Suprapubic skin (tissue), 4 donors: ENCODE measurements at regions not wholly inside any gene's neighbourhood (a gene's known extent, or its start where the extent isn't known, plus 50 kb on each side); places are given as distances from the start of the nearest gene placed in this dataset.

Experiments used
- DNase-seq, 2 donors: peaks; one replicate each; pipeline ENCODE4 v3.0.0-alpha.2; 2019; ENCODE audit warnings: low spot score in 2 of 2
- H3K27ac ChIP-seq: fragments of 200-600 bp; sonication (generic); one replicate; pipeline ENCODE4 v1.5.1; 2019
- H3K27me3 ChIP-seq: fragments of 200-600 bp; sonication (generic); one replicate; pipeline ENCODE4 v1.5.1; 2019
- H3K36me3 ChIP-seq: fragments of 200-600 bp; sonication (generic); one replicate; pipeline ENCODE4 v1.5.1; 2019
- H3K4me1 ChIP-seq: fragments of 200-600 bp; sonication (generic); one replicate; pipeline ENCODE4 v1.5.1; 2019
- H3K4me3 ChIP-seq: fragments of 200-600 bp; sonication (generic); one replicate; pipeline ENCODE4 v1.5.1; 2019; ENCODE audit warnings: mild to moderate bottlenecking
- H3K9me3 ChIP-seq: fragments of 200-600 bp; sonication (generic); one replicate; pipeline ENCODE4 v1.5.1; 2019
- CTCF ChIP-seq, 2 donors: fragments of 200-600 bp in 1 of 2; fragments of 450-650 bp in 1 of 2; sonication (generic) in 1 of 2; IDR thresholded peaks; one replicate each; pipeline ENCODE4 v1.5.1; 2016 to 2019; ENCODE audit warnings: antibody characterized with exemption in 2 of 2, mild to moderate bottlenecking in 1 of 2, moderate library complexity in 1 of 2
- EP300 ChIP-seq: sonication (generic); formaldehyde crosslinking; IDR thresholded peaks from one replicate; pipeline ENCODE4 v1.6.1; 2017; ENCODE audit warnings: antibody characterized with exemption
- POLR2A ChIP-seq, 2 donors: fragments of 450-650 bp; IDR thresholded peaks; one replicate each; pipeline ENCODE4 v1.6.1; 2017; ENCODE audit warnings: antibody characterized with exemption in 2 of 2, mild to moderate bottlenecking in 2 of 2, moderate library complexity in 2 of 2
- POLR2AphosphoS5 ChIP-seq, 3 donors: sonication (generic); formaldehyde crosslinking; IDR thresholded peaks; one replicate each; pipeline ENCODE4 v1.6.1; 2017; ENCODE audit warnings: antibody characterized with exemption in 3 of 3
- WGBS: methylation state at CpG from one replicate; pipeline ENCODE4 v1.1.5; 2018; 5-methylcytosine and 5-hydroxymethylcytosine counted together

GRCh38 chr1:229986737-229987337 is 80.2 kb upstream of the GALNT2 start:
- no peaks in the 10 kb centered on the region for H3K36me3 ChIP-seq
- WGBS = 51% methylated on average over 3 of the region's 3 CpGs
- peaks cover 4% of the 10 kb centered on the region for H3K4me1 ChIP-seq
- peaks cover 3% of the 10 kb centered on the region for H3K27me3 ChIP-seq
- no peak overlapping the region for H3K27ac ChIP-seq
- DNase-seq = no peak
- H3K9me3 ChIP-seq = no peaks in the 10 kb centered on the region
- no peak overlapping the region for H3K4me3 ChIP-seq
- TF ChIP-seq POLR2A (IDR thresholded peaks at IDR 0.05) (no peak), POLR2AphosphoS5 (IDR thresholded peaks at IDR 0.05) (no peak), CTCF (IDR thresholded peaks at IDR 0.05) (no peak), EP300 (no peak)

- H3K9me3 ChIP-seq = no peaks in the 10 kb centered on the region
- H3K27me3 ChIP-seq = peaks cover 3% of the 10 kb centered on the region
- WGBS = 73% methylated on average over 6 of the region's 6 CpGs
- H3K27ac ChIP-seq = no peak overlapping the region
- TF ChIP-seq CTCF (IDR thresholded peaks at IDR 0.05) = no peak
- TF ChIP-seq POLR2AphosphoS5 (IDR thresholded peaks at IDR 0.05) = no peak
- no peak for TF ChIP-seq POLR2A (IDR thresholded peaks at IDR 0.05)
- no peak for TF ChIP-seq EP300
- DNase-seq = no peak
- H3K36me3 ChIP-seq = no peaks in the 10 kb centered on the region
- no peak overlapping the region for H3K4me3 ChIP-seq
- peaks cover 4% of the 10 kb centered on the region for H3K4me1 ChIP-seq
These were observed 79.1 kb upstream of the GALNT2 start for GRCh38 chr1:229987953-229988352.

- WGBS = 70% methylated on average over 5 of the region's 5 CpGs
- Histone ChIP-seq H3K36me3 (no peaks in the 10 kb centered on the region), H3K27me3 (peaks cover 3% of the 10 kb centered on the region), H3K9me3 (no peaks in the 10 kb centered on the region), H3K27ac (no peak overlapping the region), H3K4me3 (no peak overlapping the region), H3K4me1 (peaks cover 4% of the 10 kb centered on the region)
- DNase-seq = no peak
- TF ChIP-seq EP300 = no peak
- TF ChIP-seq CTCF (IDR thresholded peaks at IDR 0.05) = no peak
- no peak for TF ChIP-seq POLR2AphosphoS5 (IDR thresholded peaks at IDR 0.05)
- no peak for TF ChIP-seq POLR2A (IDR thresholded peaks at IDR 0.05)
These were observed 78.5 kb upstream of the GALNT2 start for GRCh38 chr1:229988534-229988933.

GRCh38 chr1:229989591-229990248 is 77.3 kb upstream of the GALNT2 start:
- no peak for DNase-seq
- Histone ChIP-seq H3K4me1 (peaks cover 4% of the 10 kb centered on the region), H3K27ac (no peak overlapping the region), H3K4me3 (no peak overlapping the region), H3K36me3 (no peaks in the 10 kb centered on the region), H3K9me3 (no peaks in the 10 kb centered on the region), H3K27me3 (no peaks in the 10 kb centered on the region)
- no peak for TF ChIP-seq CTCF (IDR thresholded peaks at IDR 0.05)
- TF ChIP-seq POLR2A (IDR thresholded peaks at IDR 0.05) = no peak
- TF ChIP-seq EP300 = no peak
- TF ChIP-seq POLR2AphosphoS5 (IDR thresholded peaks at IDR 0.05) = no peak
- 77% methylated on average over 4 of the region's 4 CpGs for WGBS

- Histone ChIP-seq H3K27ac (no peak overlapping the region), H3K4me1 (no peaks in the 10 kb centered on the region), H3K27me3 (no peaks in the 10 kb centered on the region), H3K9me3 (no peaks in the 10 kb centered on the region), H3K4me3 (no peak overlapping the region), H3K36me3 (no peaks in the 10 kb centered on the region)
- WGBS = 52% methylated on average over 8 of the region's 8 CpGs
- DNase-seq = no peak
- TF ChIP-seq POLR2A (IDR thresholded peaks at IDR 0.05) (no peak), CTCF (IDR thresholded peaks at IDR 0.05) (no peak), EP300 (no peak), POLR2AphosphoS5 (IDR thresholded peaks at IDR 0.05) (no peak)
These were observed 76.7 kb upstream of the GALNT2 start for GRCh38 chr1:229990326-229990725.
